ENCODE measurements at regions not wholly inside any gene's neighbourhood (a gene's known extent, or its start where the extent isn't known, plus 50 kb on each side); places are given as distances from the start of the nearest gene placed in this dataset.

DNA sequence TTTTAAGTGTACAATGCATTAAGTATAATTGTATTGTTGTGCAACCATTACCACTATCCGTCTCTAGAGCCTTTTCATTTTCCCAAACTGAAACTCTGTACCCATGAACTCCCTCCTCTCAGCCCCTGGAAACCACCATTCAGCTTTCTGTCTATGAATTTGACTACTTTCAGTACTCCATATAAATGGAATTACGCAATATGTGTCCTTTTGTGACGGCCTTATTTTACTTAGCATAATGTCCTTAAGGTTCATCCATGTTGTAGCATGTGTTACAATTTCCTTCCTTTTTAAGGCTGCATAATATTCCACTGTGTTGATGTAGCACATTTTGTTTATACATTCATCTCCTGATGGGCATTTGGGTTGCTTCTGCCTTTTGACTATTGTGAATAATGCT, 143.6 kb upstream of the KCNG1 start:
- TF ChIP-seq, protein P1, sequence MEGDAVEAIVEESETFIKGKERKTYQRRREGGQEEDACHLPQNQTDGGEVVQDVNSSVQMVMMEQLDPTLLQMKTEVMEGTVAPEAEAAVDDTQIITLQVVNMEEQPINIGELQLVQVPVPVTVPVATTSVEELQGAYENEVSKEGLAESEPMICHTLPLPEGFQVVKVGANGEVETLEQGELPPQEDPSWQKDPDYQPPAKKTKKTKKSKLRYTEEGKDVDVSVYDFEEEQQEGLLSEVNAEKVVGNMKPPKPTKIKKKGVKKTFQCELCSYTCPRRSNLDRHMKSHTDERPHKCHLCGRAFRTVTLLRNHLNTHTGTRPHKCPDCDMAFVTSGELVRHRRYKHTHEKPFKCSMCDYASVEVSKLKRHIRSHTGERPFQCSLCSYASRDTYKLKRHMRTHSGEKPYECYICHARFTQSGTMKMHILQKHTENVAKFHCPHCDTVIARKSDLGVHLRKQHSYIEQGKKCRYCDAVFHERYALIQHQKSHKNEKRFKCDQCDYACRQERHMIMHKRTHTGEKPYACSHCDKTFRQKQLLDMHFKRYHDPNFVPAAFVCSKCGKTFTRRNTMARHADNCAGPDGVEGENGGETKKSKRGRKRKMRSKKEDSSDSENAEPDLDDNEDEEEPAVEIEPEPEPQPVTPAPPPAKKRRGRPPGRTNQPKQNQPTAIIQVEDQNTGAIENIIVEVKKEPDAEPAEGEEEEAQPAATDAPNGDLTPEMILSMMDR (IDR thresholded peaks at IDR 0.05), result no peak
- TF ChIP-seq EZH2 (IDR thresholded peaks at IDR 0.05; ENCODE audit: borderline replicate concordance, insufficient read depth, low read depth, low read length, poor library complexity, severe bottlenecking), result no peak
